ENCODE measurements at regions not wholly inside any gene's neighbourhood (a gene's known extent, or its start where the extent isn't known, plus 50 kb on each side); places are given as distances from the start of the nearest gene placed in this dataset.

DNA sequence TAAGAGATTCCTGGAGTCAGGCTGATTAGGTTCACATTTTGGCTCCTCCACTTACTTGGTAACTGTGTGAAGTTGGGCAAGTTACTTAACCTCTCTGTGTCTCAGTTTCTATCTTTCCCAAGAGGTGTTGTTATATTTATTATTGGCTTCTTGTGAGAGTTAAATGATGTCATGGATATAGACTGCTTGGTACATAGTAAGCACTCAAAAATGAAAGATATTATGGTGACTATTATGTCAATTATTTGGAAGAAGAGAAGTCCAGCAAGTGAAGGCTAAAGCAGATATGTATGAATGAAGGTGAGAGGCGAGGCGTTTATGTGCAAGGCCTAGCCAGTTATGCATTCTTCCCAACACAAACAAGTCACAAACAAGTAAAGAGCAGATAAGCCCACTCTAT, 417.4 kb downstream of the TSN start:
- no peak for DNase-seq (ENCODE audit: low read depth)

DNA sequence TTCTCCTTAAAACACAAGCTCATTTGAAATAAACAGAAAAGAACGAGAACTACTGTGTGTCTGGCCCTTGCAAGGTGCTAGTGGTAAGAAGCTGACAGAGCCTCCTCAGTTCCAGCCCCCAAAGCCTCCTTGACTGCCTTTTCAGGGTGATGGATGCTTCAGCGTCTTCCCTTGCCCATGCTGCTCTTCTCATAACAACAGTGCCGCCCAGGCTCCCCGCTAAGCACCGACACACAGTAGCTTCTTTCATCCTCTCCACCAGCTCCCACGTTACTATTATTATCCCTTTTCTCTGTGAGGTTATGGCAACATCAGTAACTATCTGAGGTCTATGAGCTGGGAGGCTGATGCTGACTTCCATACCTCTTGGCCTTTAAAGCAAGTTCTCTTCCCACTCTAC, 418.6 kb downstream of the TSN start:
- no peak for DNase-seq (ENCODE audit: low read depth)

DNA sequence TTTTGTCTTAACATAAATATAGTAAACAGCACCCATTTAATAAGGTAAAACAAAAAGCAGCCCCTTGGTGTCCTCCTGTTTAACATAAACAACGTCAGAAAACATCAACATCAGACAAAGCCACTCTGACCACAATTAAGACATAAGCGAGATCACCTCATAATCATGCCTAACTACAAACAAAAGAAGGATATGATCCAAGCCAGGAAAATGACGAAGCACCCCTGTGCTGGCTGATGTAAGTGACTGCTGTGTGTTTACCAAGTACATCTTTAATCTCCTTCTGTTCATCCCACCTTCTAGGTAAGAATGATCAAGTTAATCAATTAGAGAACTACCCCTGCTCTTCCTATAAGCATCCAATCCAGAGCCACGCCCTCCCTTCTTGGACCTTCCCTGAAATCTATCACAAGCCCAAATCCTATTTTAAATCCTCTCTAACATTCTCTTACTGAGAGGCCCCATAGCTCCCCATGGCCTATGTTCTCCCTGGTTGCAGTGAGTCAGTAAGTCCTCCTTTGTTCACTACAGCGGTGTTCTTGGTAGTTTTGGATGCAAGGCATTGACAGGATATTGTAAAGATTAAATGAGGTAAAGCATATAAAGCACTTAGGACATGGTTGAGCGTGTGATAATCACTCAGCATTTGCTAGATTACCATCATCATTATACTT, 424.2 kb downstream of the TSN start:
- DNase-seq (ENCODE audit: low read depth), result no peak

DNA sequence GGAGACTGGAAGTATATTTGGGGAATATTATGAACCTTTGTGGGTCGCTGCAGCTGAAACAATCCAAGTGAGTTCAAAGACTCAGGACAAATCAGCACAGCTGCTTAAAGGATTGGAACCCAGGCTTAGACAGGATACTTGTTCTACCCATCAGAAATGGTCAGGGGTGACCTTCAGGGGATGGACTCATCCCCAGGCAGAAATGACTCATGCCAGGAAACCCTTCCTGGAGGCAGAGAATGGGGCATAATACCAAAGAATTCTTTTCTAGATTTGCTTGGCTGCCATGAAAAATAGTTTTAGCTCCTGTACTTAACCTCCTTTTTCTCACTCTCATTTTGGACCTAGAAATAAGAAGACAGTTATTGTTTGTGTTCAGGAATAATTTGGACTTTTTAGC, 425.5 kb downstream of the TSN start:
- DNase-seq (ENCODE audit: low read depth), result no peak

DNA sequence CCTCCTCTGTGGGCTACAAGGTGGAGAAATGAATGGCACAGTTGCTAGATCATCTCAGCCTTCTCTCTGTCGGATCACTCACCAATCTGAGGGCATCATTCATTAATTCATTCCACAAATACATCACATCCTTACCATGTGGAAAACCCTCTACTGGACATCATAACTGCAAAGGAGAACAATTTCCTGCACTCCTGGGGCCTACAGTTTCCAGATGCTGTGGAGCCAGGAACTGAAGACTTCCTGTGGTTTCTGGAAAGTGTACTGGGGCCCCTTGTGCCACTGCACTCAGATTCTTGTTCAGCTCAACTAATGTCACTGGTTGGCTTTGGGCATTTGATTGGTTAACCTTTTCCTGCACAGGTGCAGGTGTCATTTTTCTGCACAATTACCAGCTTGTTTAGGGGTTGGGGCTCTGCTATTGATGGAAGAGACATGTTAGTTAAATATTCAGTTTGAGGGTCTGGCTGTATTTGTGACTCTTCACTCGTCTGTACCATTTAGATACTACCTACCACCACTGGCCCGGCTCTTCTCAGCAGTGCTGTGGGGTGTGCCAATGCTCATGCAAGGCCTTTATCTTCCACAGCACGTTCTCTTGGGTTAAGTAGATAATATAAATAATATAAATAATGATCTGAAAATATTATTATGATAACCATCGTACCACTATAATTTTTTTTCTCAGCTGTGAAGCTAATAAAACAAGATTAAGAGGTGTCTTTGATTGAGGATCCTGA, 427.3 kb downstream of the TSN start:
- no peak for DNase-seq (ENCODE audit: low read depth)

DNA sequence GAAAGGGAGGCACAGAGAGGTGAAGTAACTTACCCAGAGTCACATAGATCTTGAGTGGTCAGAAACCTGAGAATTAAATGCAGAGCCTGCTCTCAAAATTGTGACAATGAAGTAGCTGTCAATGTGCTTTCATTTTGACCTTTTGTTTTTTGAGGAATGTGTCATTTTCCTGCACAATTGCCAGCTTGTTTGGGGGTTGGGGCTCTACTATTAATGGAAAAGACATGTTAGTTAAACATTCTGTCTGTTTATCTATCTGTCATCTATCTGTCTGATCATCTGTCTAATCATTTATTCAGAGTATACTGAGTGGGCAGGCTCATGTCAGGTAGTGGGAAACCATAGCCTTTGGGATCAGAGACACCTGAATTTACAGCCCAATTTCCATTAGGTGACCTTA, 428.4 kb downstream of the TSN start:
- DNase-seq (ENCODE audit: low read depth), result no peak

- DNase-seq (ENCODE audit: low read depth), result no peak
Measured at GRCh38 chr2:122186761-122187222, 431.3 kb downstream of the TSN start.

DNA sequence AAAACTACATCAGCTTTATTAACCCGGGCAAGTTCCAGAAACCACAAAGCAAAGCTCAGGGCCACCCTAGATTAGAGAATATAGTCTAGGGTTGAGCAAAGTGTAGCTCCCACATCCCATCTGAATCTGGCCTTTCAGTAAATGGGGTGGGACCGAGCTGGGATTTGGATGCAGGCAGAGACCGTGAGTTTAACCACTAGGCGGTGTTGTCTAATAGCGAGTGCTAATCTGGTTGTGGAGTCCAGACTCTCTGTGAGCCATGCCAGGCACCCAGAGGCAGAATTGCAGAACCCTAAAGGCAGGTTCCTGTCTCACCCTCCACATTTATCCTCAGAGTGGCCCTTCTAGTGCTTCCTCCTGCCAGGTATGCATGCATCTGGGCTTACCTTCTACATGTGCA, 435.9 kb downstream of the TSN start:
- DNase-seq (ENCODE audit: low read depth), result peak; percentile 5

GRCh38 chr2:122193622-122194021, 438.2 kb downstream of the TSN start:
- no peak for DNase-seq (ENCODE audit: low read depth)

- DNase-seq (ENCODE audit: low read depth), result no peak
Measured at GRCh38 chr2:122194546-122194945, 439.1 kb downstream of the TSN start.

DNA sequence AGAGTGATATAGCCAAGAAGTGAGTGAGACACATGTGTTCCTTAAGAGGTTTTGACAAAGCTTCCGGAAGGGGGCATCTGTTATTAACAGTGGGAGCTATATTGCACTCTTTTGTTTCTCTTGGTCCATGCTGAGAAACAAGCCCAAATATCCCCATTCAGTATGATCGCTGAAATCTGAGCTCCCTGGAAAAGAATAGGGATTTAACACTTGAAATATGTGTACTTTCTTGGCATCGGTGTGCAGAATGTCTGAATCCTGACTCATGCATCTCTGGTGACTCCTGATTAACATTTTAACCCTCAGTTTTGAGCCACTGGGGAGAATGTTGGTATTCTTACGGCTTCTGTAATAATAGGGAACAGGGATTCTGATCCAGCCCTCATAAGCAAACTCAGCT, 448.1 kb downstream of the TSN start:
- peak; percentile 72 for DNase-seq (ENCODE audit: low read depth)

DNA sequence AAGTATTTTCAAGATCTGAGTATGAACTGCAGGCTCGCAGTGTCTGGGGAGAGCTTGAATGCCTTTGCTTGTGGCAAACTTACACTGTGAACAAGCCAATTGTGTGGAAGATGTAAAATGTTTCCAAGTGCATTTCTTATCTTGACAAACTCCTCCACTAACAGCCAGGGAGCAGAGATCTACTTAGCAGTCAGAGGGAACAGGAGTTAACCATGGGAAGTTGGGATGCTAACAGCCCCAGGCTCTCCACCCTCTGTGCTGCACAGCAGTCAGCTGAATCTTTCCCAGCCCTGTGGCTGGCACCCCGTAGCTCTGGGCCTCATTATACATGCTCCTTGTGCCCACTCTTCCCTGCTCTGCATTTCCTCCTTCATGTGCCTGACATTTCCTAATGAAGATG, 450.2 kb downstream of the TSN start:
- no peak for DNase-seq (ENCODE audit: low read depth)

DNA sequence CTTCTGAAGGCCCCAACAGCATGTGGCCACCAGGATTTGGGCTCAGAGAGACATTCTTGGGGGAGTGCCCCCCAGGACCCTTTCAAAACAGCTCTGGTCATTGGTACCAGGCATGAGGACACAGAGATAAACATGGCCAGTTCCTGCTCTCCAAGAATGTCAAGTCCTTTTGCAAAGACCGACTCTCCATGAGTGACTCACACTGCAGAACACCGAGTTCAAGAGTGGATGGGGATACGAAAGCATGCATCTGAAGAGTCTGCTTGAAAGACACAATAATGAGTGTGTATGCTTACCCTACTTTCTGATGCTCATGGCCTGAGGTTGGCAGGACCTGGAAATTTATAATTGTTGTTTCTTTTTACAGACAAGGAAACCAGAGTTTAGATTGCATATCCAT, 450.6 kb downstream of the TSN start:
- no peak for DNase-seq (ENCODE audit: low read depth)

DNA sequence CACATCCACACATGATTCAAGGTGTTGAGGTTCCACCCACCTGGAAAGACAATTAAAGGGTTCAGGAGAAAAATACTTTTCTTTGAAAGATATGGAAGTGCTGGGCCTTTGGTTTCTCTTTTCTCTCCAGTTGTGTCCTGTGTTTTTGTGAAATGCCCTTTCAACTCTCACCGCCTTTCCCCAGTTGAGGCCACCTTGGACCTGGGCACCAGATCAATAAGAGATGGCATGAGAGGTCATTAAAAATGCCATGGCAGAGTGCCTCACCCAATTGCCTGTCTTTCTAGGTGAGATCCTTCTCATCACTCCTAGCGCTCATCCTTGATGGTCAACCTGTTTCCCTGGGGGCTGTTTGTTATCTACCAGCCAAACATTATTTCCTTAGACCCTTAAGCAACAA, 453.9 kb downstream of the TSN start:
- no peak for DNase-seq (ENCODE audit: low read depth)

DNA sequence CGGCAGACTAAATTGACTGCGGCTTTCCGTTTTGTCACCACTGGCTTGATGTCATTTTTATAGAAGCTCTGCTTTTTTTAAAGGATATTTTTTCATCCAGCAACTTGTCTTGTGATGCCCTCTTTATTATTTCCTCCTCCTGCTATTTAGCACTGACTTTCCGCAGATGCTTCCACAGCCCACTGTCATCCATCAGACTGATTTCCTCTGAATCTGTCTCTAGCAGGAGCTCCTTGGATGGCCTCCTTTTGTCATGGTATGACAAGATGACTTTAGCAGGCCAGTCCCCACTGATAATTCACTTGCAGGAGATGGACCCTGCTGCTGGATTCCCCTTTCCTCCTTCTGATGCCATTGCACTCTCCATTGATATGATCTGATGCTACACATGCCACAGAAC, 454.6 kb downstream of the TSN start:
- no peak for DNase-seq (ENCODE audit: low read depth)

GRCh38 chr2:122210898-122211856, 455.7 kb downstream of the TSN start:
- DNase-seq (ENCODE audit: low read depth), result peak; percentile 14

- no peak for DNase-seq (ENCODE audit: low read depth)
Measured at GRCh38 chr2:122213312-122213711, 457.9 kb downstream of the TSN start.

DNA sequence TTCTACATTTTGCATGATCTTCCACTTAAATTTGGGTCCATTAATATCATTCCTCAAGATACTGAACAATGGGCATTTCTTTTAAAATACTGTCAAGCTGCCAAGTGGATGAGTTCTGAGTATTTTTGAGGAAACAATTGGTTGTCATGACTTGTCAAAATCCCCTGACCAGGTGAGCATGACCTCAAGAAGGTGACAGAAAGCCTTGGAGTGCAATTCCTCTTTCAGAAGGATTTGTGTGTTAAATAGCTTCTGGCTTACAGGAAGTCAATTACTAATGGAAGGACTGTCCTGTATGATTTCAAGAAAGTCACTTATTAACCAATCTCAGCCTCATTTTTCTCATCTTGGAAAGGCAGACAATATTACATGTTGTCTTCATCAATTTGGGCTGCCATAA, 460.6 kb downstream of the TSN start:
- DNase-seq (ENCODE audit: low read depth), result no peak

DNA sequence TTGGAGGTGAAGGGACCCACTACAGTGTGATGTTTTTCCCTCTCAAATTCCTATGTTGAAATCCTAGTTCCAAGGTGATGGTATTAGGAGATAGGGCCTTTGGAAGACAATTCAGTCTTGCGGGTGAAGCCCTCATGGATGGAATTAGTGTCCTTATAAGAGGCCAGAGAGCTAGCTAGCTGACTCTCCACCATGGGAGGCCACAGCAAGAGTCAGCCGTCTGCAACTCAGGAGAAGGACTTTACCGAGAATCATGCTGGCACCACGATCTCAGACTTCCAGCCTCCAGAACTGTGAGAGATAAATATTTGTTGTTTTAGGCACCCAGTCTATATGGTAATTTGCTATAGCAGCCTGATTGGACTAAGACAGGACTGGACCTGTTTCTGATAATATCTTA, 461.4 kb downstream of the TSN start:
- DNase-seq (ENCODE audit: low read depth), result no peak

GRCh38 chr2:122218596-122218995, 463.1 kb downstream of the TSN start:
- DNase-seq (ENCODE audit: low read depth), result no peak

DNA sequence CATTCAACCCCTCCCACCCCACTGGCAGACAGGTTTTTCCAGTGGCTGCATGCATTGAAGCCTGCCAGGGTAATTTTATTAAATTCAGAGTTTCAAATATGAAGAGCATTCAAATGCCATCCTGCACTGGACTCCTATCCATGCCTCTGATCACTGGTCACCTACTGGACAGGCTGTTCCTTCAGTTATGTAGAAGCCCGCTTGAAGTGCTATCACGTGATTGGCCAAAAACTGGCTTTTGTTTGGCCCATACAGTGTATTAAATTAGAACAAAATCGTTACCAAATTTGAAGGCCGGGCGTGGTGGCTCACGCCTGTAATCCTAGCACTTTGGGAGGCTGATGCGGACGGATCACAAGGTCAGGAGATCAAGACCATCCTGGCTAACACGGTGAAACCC, 464.1 kb downstream of the TSN start:
- no peak for DNase-seq (ENCODE audit: low read depth)

DNA sequence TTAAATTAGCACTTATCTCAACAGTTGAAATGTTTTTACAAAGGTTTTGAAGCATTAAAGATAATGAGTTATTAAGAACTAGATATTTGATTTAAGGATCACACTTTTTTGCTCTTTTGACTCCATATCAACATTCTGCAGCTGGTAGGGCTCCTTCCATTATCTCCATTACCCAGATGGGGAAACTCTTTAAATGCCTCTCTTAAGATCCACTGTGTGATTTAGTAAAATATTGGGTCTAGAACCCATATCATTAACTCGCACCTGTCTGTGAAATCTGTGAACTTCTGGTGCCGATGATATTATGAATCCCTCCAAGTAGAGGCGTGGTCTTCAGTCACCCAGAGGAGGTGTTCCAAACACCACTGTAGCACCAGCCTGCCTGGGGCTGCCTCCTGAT, 466.2 kb downstream of the TSN start:
- no peak for DNase-seq (ENCODE audit: low read depth)

DNA sequence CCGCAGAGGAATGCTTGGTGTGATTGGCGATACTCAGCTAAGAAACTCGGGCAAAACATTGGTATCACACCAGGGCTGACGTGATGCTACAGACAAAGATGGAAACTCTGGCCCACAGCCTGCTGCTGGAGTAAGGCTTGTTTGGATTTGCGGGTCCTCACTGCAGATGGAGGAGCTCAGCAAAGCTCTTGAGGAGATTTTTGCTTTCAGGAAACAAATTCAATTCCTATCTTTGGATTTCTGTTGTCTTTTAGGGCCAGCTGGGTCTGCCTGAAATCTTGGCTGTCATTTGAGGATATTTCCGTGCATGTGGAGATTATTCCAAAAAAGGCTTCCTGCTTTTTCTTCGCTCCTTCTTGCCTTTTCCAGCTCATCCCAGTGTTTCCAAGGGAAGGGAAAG, 475.8 kb downstream of the TSN start:
- DNase-seq (ENCODE audit: low read depth), result no peak
